Trophoblast cell (in vitro differentiated cells and primary cell): ENCODE measurements at regions not wholly inside any gene's neighbourhood (a gene's known extent, or its start where the extent isn't known, plus 50 kb on each side); places are given as distances from the start of the nearest gene placed in this dataset.

Source experiments
- DNase-seq, 2 donors: peaks; one replicate each; pipeline ENCODE4 v3.0.0-alpha.2; 2016
- H2AFZ ChIP-seq: 2 replicates; pipeline ENCODE4 v1.6.1; 2013; ENCODE audit warnings: low read length, moderate library complexity, mild to moderate bottlenecking; ENCODE audit not compliant: insufficient read depth, poor library complexity
- H2AK5ac ChIP-seq: 2 replicates; pipeline ENCODE4 v1.6.1; 2013; ENCODE audit warnings: mild to moderate bottlenecking, low read length
- H2BK120ac ChIP-seq: 2 replicates; pipeline ENCODE4 v1.6.1; 2013; ENCODE audit warnings: low read length, mild to moderate bottlenecking, moderate library complexity; ENCODE audit not compliant: insufficient read depth, poor library complexity
- H2BK12ac ChIP-seq: 2 replicates; pipeline ENCODE4 v1.6.1; 2013; ENCODE audit warnings: mild to moderate bottlenecking, low read length, moderate library complexity
- H2BK5ac ChIP-seq: 2 replicates; pipeline ENCODE4 v1.6.1; 2013; ENCODE audit warnings: low read length, low read depth, moderate library complexity, mild to moderate bottlenecking; ENCODE audit not compliant: poor library complexity
- H3K14ac ChIP-seq: 2 replicates; pipeline ENCODE4 v1.6.1; 2013; ENCODE audit warnings: mild to moderate bottlenecking, low read length
- H3K18ac ChIP-seq: 2 replicates; pipeline ENCODE4 v1.6.1; 2013; ENCODE audit warnings: mild to moderate bottlenecking, low read length
- H3K23ac ChIP-seq: 2 replicates; pipeline ENCODE4 v1.6.1; 2013; ENCODE audit warnings: low read length
- H3K27ac ChIP-seq: 2 replicates; pipeline ENCODE4 v1.5.1; 2013; ENCODE audit warnings: low read depth, mild to moderate bottlenecking, inconsistent platforms, low read length, moderate library complexity
- H3K27me3 ChIP-seq: 2 replicates; pipeline ENCODE4 v1.6.1; 2013; ENCODE audit warnings: inconsistent platforms, mild to moderate bottlenecking, low read length, moderate library complexity; ENCODE audit not compliant: insufficient read depth
- H3K36me3 ChIP-seq, 2 experiments: 1 replicate in 1 of 2; 2 replicates in 1 of 2; pipeline ENCODE4 v1.6.1; 2013; ENCODE audit warnings: low read length in 2 of 2, mild to moderate bottlenecking in 2 of 2, moderate library complexity in 1 of 2; ENCODE audit not compliant: insufficient read depth in 2 of 2, control insufficient read depth in 1 of 2
- H3K4ac ChIP-seq: 2 replicates; pipeline ENCODE4 v1.6.1; 2013; ENCODE audit warnings: low read depth, mild to moderate bottlenecking, low read length, moderate library complexity
- H3K4me1 ChIP-seq, 2 experiments: 1 replicate in 1 of 2; 2 replicates in 1 of 2; pipeline ENCODE4 v1.6.1; 2013; ENCODE audit warnings: low read length in 2 of 2, mild to moderate bottlenecking in 2 of 2, moderate library complexity in 1 of 2; ENCODE audit not compliant: insufficient read depth in 2 of 2, control insufficient read depth in 1 of 2
- H3K4me2 ChIP-seq: 2 replicates; pipeline ENCODE4 v1.6.1; 2013; ENCODE audit warnings: inconsistent platforms, mild to moderate bottlenecking, low read length, moderate library complexity
- H3K4me3 ChIP-seq: 2 replicates; pipeline ENCODE4 v1.5.1; 2013; ENCODE audit warnings: mild to moderate bottlenecking, low read depth, low read length, inconsistent platforms
- H3K79me1 ChIP-seq: one replicate; pipeline ENCODE4 v1.6.1; 2013; ENCODE audit warnings: low read length
- H3K79me2 ChIP-seq: 2 replicates; pipeline ENCODE4 v1.6.1; 2013; ENCODE audit warnings: low read length, mild to moderate bottlenecking; ENCODE audit not compliant: control insufficient read depth, insufficient read depth, poor library complexity
- H3K9ac ChIP-seq: 2 replicates; pipeline ENCODE4 v1.6.1; 2013; ENCODE audit warnings: mild to moderate bottlenecking, low read length
- H3K9me3 ChIP-seq: 2 replicates; pipeline ENCODE4 v1.6.1; 2013; ENCODE audit warnings: low read depth, mild to moderate bottlenecking, control low read depth, inconsistent platforms, low read length; ENCODE audit not compliant: insufficient read depth
- H4K12ac ChIP-seq: 2 replicates; pipeline ENCODE4 v1.6.1; 2013; ENCODE audit warnings: low read depth, mild to moderate bottlenecking, low read length, moderate library complexity
- H4K8ac ChIP-seq: 2 replicates; pipeline ENCODE4 v1.6.1; 2013; ENCODE audit warnings: low read depth, mild to moderate bottlenecking, low read length, moderate library complexity
- H4K91ac ChIP-seq: one replicate; pipeline ENCODE4 v1.6.1; 2013; ENCODE audit warnings: low read depth, mild to moderate bottlenecking, low read length, moderate library complexity
- WGBS: extraction: QIAGEN DNeasy Blood & Tissue Kit; methylation state at CpG from one replicate; pipeline ENCODE4 v1.1.7; 2013; ENCODE audit warnings: missing lambda C conversion rate; ENCODE audit not compliant: insufficient read length, insufficient coverage; ENCODE audit errors: extremely low coverage; 5-methylcytosine and 5-hydroxymethylcytosine counted together

- Histone ChIP-seq H3K9me3 (no peaks in the 10 kb centered on the region), H2BK5ac (no peak overlapping the region), H3K23ac (no peak overlapping the region), H3K27me3 (no peaks in the 10 kb centered on the region), H3K18ac (no peak overlapping the region), H2BK120ac (no peak overlapping the region), H3K4me1 (peaks cover 0 to 4% of the 10 kb centered on the region in 2 experiments), H3K79me2 (no peaks in the 10 kb centered on the region), H3K27ac (no peak overlapping the region), H4K12ac (no peak overlapping the region), H2AK5ac (no peak overlapping the region), H3K4ac (no peak overlapping the region), H2BK12ac (no peak overlapping the region), H4K8ac (no peak overlapping the region), H3K4me3 (no peak overlapping the region), H3K9ac (no peak overlapping the region), H2AFZ (no peak overlapping the region), H4K91ac (no peak overlapping the region), H3K4me2 (no peak overlapping the region), H3K14ac (no peak overlapping the region), H3K36me3 (no peaks in the 10 kb centered on the region), H3K79me1 (no peaks in the 10 kb centered on the region)
- WGBS: no CpG with 5 or more reads among the region's 4 CpGs
- no peak for DNase-seq
Measured at GRCh38 chr10:107548301-107548700, 383.8 kb upstream of the SORCS1 start.

- no peak overlapping the region for H3K23ac ChIP-seq
- WGBS: no CpG with 5 or more reads among the region's 5 CpGs
- peaks cover 0 to 4% of the 10 kb centered on the region in 2 experiments for H3K4me1 ChIP-seq
Measured at GRCh38 chr10:107546986-107547385, 382.5 kb upstream of the SORCS1 start.

GRCh38 chr10:107546284-107546683 is 381.8 kb upstream of the SORCS1 start:
- no peak overlapping the region for H3K18ac ChIP-seq
- no peak overlapping the region for H4K8ac ChIP-seq
- no peak overlapping the region for H3K23ac ChIP-seq
- no CpG with 5 or more reads among the region's 1 CpG for WGBS
- no peak overlapping the region for H4K12ac ChIP-seq
- H3K9ac ChIP-seq: no peak overlapping the region
- no peak overlapping the region for H3K4me3 ChIP-seq
- H3K36me3 ChIP-seq: no peaks in the 10 kb centered on the region
- H2BK12ac ChIP-seq: no peak overlapping the region
- H3K14ac ChIP-seq: no peak overlapping the region
- no peaks in the 10 kb centered on the region for H3K9me3 ChIP-seq
- no peak overlapping the region for H3K27ac ChIP-seq
- H3K4me1 ChIP-seq: peaks cover 0 to 4% of the 10 kb centered on the region in 2 experiments
- no peak overlapping the region for H3K4ac ChIP-seq
- no peak overlapping the region for H3K4me2 ChIP-seq
- no peaks in the 10 kb centered on the region for H3K27me3 ChIP-seq
- H3K79me1 ChIP-seq: no peaks in the 10 kb centered on the region
- H3K79me2 ChIP-seq: no peaks in the 10 kb centered on the region
- H2BK120ac ChIP-seq: no peak overlapping the region
- H2AK5ac ChIP-seq: no peak overlapping the region
- no peak overlapping the region for H2BK5ac ChIP-seq
- H4K91ac ChIP-seq: no peak overlapping the region
- DNase-seq: no peak
- no peak overlapping the region for H2AFZ ChIP-seq

More at GRCh38 chr10:107546986-107547385, 382.5 kb upstream of the SORCS1 start:
- Histone ChIP-seq H3K79me2 (no peaks in the 10 kb centered on the region), H3K4ac (no peak overlapping the region), H4K8ac (no peak overlapping the region), H2BK120ac (no peak overlapping the region), H3K18ac (no peak overlapping the region), H2BK5ac (no peak overlapping the region), H3K36me3 (no peaks in the 10 kb centered on the region), H3K79me1 (no peaks in the 10 kb centered on the region), H2AK5ac (no peak overlapping the region), H4K91ac (no peak overlapping the region), H3K14ac (no peak overlapping the region), H3K4me2 (no peak overlapping the region), H4K12ac (no peak overlapping the region), H3K9me3 (no peaks in the 10 kb centered on the region), H3K27ac (no peak overlapping the region), H3K27me3 (no peaks in the 10 kb centered on the region), H2BK12ac (no peak overlapping the region), H3K4me3 (no peak overlapping the region), H2AFZ (no peak overlapping the region), H3K9ac (no peak overlapping the region)
- DNase-seq: no peak

GRCh38 chr10:107545717-107546116 is 381.2 kb upstream of the SORCS1 start:
- H3K27me3 ChIP-seq: no peaks in the 10 kb centered on the region
- no CpG with 5 or more reads among the region's 18 CpGs for WGBS
- no peak overlapping the region for H2BK5ac ChIP-seq

More at GRCh38 chr10:107545717-107546116, 381.2 kb upstream of the SORCS1 start:
- H3K9ac ChIP-seq: no peak overlapping the region
- H4K8ac ChIP-seq: no peak overlapping the region
- no peaks in the 10 kb centered on the region for H3K9me3 ChIP-seq
- no peak overlapping the region for H2BK120ac ChIP-seq
- H2AFZ ChIP-seq: no peak overlapping the region
- peaks cover 0 to 4% of the 10 kb centered on the region in 2 experiments for H3K4me1 ChIP-seq
- H3K27ac ChIP-seq: no peak overlapping the region
- H3K4me3 ChIP-seq: no peak overlapping the region
- H3K23ac ChIP-seq: no peak overlapping the region
- no peaks in the 10 kb centered on the region for H3K79me2 ChIP-seq
- no peak overlapping the region for H3K18ac ChIP-seq
- no peaks in the 10 kb centered on the region for H3K79me1 ChIP-seq
- no peak overlapping the region for H4K91ac ChIP-seq
- no peak overlapping the region for H4K12ac ChIP-seq
- H3K4ac ChIP-seq: no peak overlapping the region
- peak overlapping the region; percentile 46 for H3K14ac ChIP-seq
- no peak overlapping the region for H3K4me2 ChIP-seq
- no peak overlapping the region for H2BK12ac ChIP-seq
- no peak for DNase-seq
- H3K36me3 ChIP-seq: no peaks in the 10 kb centered on the region
- peak overlapping the region; percentile 49 for H2AK5ac ChIP-seq
